HepG2 (cell line): ENCODE measurements at regions not wholly inside any gene's neighbourhood (a gene's known extent, or its start where the extent isn't known, plus 50 kb on each side); places are given as distances from the start of the nearest gene placed in this dataset.

Experiments
- ATAC-seq: fragments of 200-7000 bp; cut with Tn5 transposase; 3 replicates; pipeline ENCODE4 v1.9.1; 2020; ENCODE audit warnings: mild to moderate bottlenecking, moderate library complexity
- BruUV-seq: library from RNA; stranded (reverse); fragments of 400-500 nt; replicated peaks from 2 replicates; lab custom pipeline; 2021; lab: Mats Ljungman, UMichigan
- CTCF ChIA-PET: fragments of 300-600 bp; formaldehyde crosslinking; extraction: SDS; loops from one replicate; lab custom pipeline; 2021; ENCODE audit warnings: low total read pairs, inconsistent platforms, low intra/inter-chr PET ratio; lab: Yijun Ruan, JAX
- POLR2A ChIA-PET: fragments of 350-600 bp; sonication (Branson Sonifier 250); formaldehyde crosslinking; loops from one replicate; lab custom pipeline; 2020; ENCODE audit warnings: antibody characterized with exemption, inconsistent platforms; lab: Yijun Ruan, JAX
- DNase-seq: peaks from one replicate; pipeline ENCODE4 v3.0.0-alpha.2; 2015; ENCODE audit warnings: low spot score
- FAIRE-seq: peaks from 3 replicates; lab custom pipeline; 2011; peaks lifted over from hg19 to GRCh38; lab: Jason Lieb, UNC
- H2AFZ ChIP-seq: one replicate; pipeline ENCODE4 v1.6.1; 2011; ENCODE audit warnings: low read length, inconsistent platforms
- H3K27ac ChIP-seq: fragments of 300-600 bp; 3 replicates; pipeline ENCODE4 v1.8.0; 2011; ENCODE audit warnings: mixed run types, mild to moderate bottlenecking, mixed read lengths, low read length, inconsistent platforms; ENCODE audit not compliant: insufficient read depth; ENCODE audit errors: extremely low read length
- H3K27me3 ChIP-seq, 2 experiments: fragments of 200-600 bp in 1 of 2; 2 replicates in 1 of 2; 3 replicates in 1 of 2; pipeline versions ENCODE4 v1.6.0 to v1.8.0; 2011; ENCODE audit warnings: low read length in 2 of 2, mild to moderate bottlenecking in 2 of 2, moderate library complexity in 2 of 2, inconsistent platforms in 1 of 2; ENCODE audit not compliant: insufficient read depth in 2 of 2, control insufficient read depth in 1 of 2
- H3K36me3 ChIP-seq, 2 experiments: fragments of 200-600 bp in 1 of 2; replicated peaks in 1 of 2; 2 replicates in 1 of 2; 3 replicates in 1 of 2; pipeline versions ENCODE4 v1.5.1 to v1.8.0; 2011; ENCODE audit warnings: low read length in 2 of 2, inconsistent platforms in 1 of 2; ENCODE audit not compliant: insufficient read depth in 2 of 2, control insufficient read depth in 1 of 2
- H3K4me1 ChIP-seq: 2 replicates; pipeline ENCODE4 v1.5.1; 2012; ENCODE audit warnings: low read length, inconsistent platforms; ENCODE audit not compliant: insufficient read depth
- H3K4me2 ChIP-seq: 2 replicates; pipeline ENCODE4 v1.6.0; 2011; ENCODE audit warnings: low read depth, low read length, inconsistent platforms
- H3K4me3 ChIP-seq, 3 experiments: fragments of 200-600 bp in 1 of 3; sonication (generic), shearing (Covaris generic) in 1 of 3; replicated peaks in 1 of 3; 2 replicates each; pipeline ENCODE4 v1.5.1; 2011 to 2016; ENCODE audit warnings: low read length in 3 of 3, inconsistent platforms in 2 of 3, low read depth in 2 of 3, mild to moderate bottlenecking in 2 of 3, control low read depth in 1 of 3, mixed read lengths in 1 of 3; ENCODE audit not compliant: insufficient read depth in 1 of 3
- H3K79me2 ChIP-seq: one replicate; pipeline ENCODE4 v1.6.1; 2011; ENCODE audit warnings: low read length, inconsistent platforms; ENCODE audit not compliant: insufficient read depth
- H3K9ac ChIP-seq: 2 replicates; pipeline ENCODE4 v1.6.0; 2011; ENCODE audit warnings: mild to moderate bottlenecking, low read depth, low read length, inconsistent platforms; ENCODE audit not compliant: insufficient read depth
- H3K9me3 ChIP-seq: 2 replicates; pipeline ENCODE4 v1.5.1; 2012; ENCODE audit warnings: mild to moderate bottlenecking, low read length
- H4K20me1 ChIP-seq: 2 replicates; pipeline ENCODE4 v1.6.0; 2011; ENCODE audit warnings: inconsistent platforms, mild to moderate bottlenecking, low read length, moderate library complexity; ENCODE audit not compliant: insufficient read depth
- BRD4 ChIP-seq: sonication (generic); formaldehyde crosslinking; IDR thresholded peaks from 2 replicates; pipeline ENCODE4 v1.4.0; 2020; ENCODE audit warnings: missing genetic modification reagents
- CTCF ChIP-seq: sonication (generic); formaldehyde crosslinking; IDR thresholded peaks from 2 replicates; pipeline ENCODE4 v1.5.0; 2020; ENCODE audit warnings: mild to moderate bottlenecking, missing genetic modification reagents, moderate library complexity
- HOXA7 ChIP-seq: sonication (generic); formaldehyde crosslinking; IDR thresholded peaks from 2 replicates; pipeline ENCODE4 v1.8.1; 2022; ENCODE audit warnings: mild to moderate bottlenecking, missing genetic modification reagents, moderate library complexity
- IRF2 ChIP-seq: IDR thresholded peaks from 2 replicates; pipeline ENCODE4 v1.6.1; 2018; ENCODE audit warnings: missing genetic modification reagents, missing compliant biosample characterization
- ISX ChIP-seq: sonication (generic); formaldehyde crosslinking; conservative IDR thresholded peaks from 2 replicates; pipeline ENCODE4 v1.5.0; 2020; ENCODE audit warnings: missing genetic modification reagents
- KDM2A ChIP-seq: sonication (generic); formaldehyde crosslinking; IDR thresholded peaks from 2 replicates; pipeline ENCODE4 v1.4.0; 2020; ENCODE audit warnings: low read depth, missing genetic modification reagents, borderline replicate concordance
- SRF ChIP-seq: IDR thresholded peaks from 2 replicates; pipeline ENCODE4 v1.6.1; 2011; ENCODE audit warnings: mild to moderate bottlenecking, low read depth, low read length, moderate library complexity
- ZFP37 ChIP-seq: sonication (generic); formaldehyde crosslinking; IDR thresholded peaks from 2 replicates; pipeline ENCODE4 v1.4.0; 2020; ENCODE audit warnings: missing genetic modification reagents, borderline replicate concordance
- ZKSCAN5 ChIP-seq: sonication (generic); formaldehyde crosslinking; IDR thresholded peaks from 2 replicates; pipeline ENCODE4 v1.5.1; 2020; ENCODE audit warnings: mild to moderate bottlenecking, missing genetic modification reagents
- ZNF296 ChIP-seq: sonication (generic); formaldehyde crosslinking; conservative IDR thresholded peaks from 2 replicates; pipeline ENCODE4 v1.5.0; 2020; ENCODE audit warnings: mild to moderate bottlenecking, missing genetic modification reagents
- ZNF350 ChIP-seq: sonication (generic); formaldehyde crosslinking; IDR thresholded peaks from 2 replicates; pipeline ENCODE4 v1.4.0; 2020; ENCODE audit warnings: mild to moderate bottlenecking, low read depth, missing genetic modification reagents, borderline replicate concordance
- ZNF407 ChIP-seq: sonication (generic); formaldehyde crosslinking; IDR thresholded peaks from one replicate; pipeline ENCODE4 v1.5.1; 2020; ENCODE audit warnings: mild to moderate bottlenecking, missing genetic modification reagents; ENCODE audit errors: not compliant biosample characterization
- ZNF556 ChIP-seq: sonication (generic); formaldehyde crosslinking; IDR thresholded peaks from 2 replicates; pipeline ENCODE4 v1.4.0; 2020; ENCODE audit warnings: mild to moderate bottlenecking, missing genetic modification reagents, borderline replicate concordance
- ZNF891 ChIP-seq: sonication (generic); formaldehyde crosslinking; IDR thresholded peaks from 2 replicates; pipeline ENCODE4 v1.5.0; 2020; ENCODE audit warnings: mild to moderate bottlenecking, missing genetic modification reagents
- WGBS: methylation state at CpG from one replicate; pipeline ENCODE4 v1.1.6; 2017; ENCODE audit warnings: low lambda C conversion rate; 5-methylcytosine and 5-hydroxymethylcytosine counted together
- in situ Hi-C: cut with HindIII; loops from 2 replicates; pipeline ENCODE4 v1.10.0; 2017; ENCODE audit warnings: low pct_unique_long_range_greater_than_20kb; ENCODE audit not compliant: extremely low pct_ligation_motif_present
- intact Hi-C: fragments of 100-400 bp; cut with micrococcal nuclease; formaldehyde crosslinking; loops from one replicate; pipeline ENCODE4 v1.10.0; 2022; ENCODE audit not compliant: unreplicated experiment

DNA sequence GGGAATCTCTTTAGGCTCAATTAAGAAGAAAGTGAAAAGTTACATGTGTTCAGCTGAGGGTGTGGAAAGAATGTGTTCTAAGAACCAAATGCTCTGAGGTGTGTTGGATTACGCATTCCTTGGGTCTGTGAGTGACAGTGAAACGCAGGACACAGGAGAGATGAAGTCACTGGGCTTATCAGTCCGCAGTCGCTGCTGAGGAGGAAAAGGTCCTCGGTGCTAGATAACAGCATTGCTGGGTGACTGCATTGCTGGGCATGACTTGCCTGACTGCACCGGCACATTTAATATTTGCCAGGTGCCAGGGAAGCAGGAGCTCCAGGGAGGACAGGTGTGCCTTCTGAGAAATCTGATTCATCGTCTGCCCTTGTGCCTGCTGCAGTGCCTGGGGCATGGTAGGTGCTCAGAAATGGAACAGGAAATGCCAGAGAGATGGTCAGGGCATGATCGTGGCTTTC, 64.4 kb upstream of the FZD10 start:
- in situ Hi-C loops = no loop called here
- Histone ChIP-seq H3K79me2 (no peaks in the 10 kb centered on the region), H3K9ac (no peak overlapping the region), H3K4me1 (no peaks in the 10 kb centered on the region), H4K20me1 (no peaks in the 10 kb centered on the region), H3K4me3 (no peak overlapping the region), H3K36me3 (no peaks in the 10 kb centered on the region), H3K9me3 (no peaks in the 10 kb centered on the region), H3K4me2 (no peak overlapping the region), H3K27me3 (peaks cover 2 to 28% of the 10 kb centered on the region in 2 experiments; a peak in 3 of 5 replicates), H3K27ac (no peak overlapping the region), H2AFZ (no peak overlapping the region)
- ChIA-PET POLR2A (no interaction called here), CTCF (no interaction called here)
- TF ChIP-seq BRD4 (CRISPR knock-in tag) = no peak
- TF ChIP-seq ZKSCAN5 = no peak
- no peak for TF ChIP-seq IRF2 (CRISPR knock-in tag)
- TF ChIP-seq ZNF556 (CRISPR knock-in tag) = no peak
- no peak for TF ChIP-seq ISX (CRISPR knock-in tag)
- no peak for TF ChIP-seq ZNF350 (CRISPR knock-in tag)
- no peak for TF ChIP-seq ZNF891 (CRISPR knock-in tag)
- no peak for TF ChIP-seq CTCF (CRISPR knock-in tag)
- no peak for TF ChIP-seq SRF
- no peak for TF ChIP-seq KDM2A (CRISPR knock-in tag)
- no peak for TF ChIP-seq ZNF407
- TF ChIP-seq ZNF296 = no peak
- TF ChIP-seq ZFP37 (CRISPR knock-in tag) = no peak
- TF ChIP-seq HOXA7 = no peak
- intact Hi-C loops = no loop called here
- FAIRE-seq = no peak
- WGBS = 28% methylated on average over 5 of the region's 8 CpGs
- ATAC-seq = no peak
- no TSS peak for BruUV-seq
- no peak for DNase-seq
